NB4 (cell line): ENCODE measurements at regions not wholly inside any gene's neighbourhood (a gene's known extent, or its start where the extent isn't known, plus 50 kb on each side); places are given as distances from the start of the nearest gene placed in this dataset.

Experiments used
- DNase-seq: peaks from one replicate; pipeline ENCODE4 v3.0.0; 2010; ENCODE audit warnings: low read depth
- H3K4me3 ChIP-seq: one replicate; pipeline ENCODE4 v1.5.1; 2011; ENCODE audit warnings: mild to moderate bottlenecking, low read depth, low read length, moderate library complexity
- MYC ChIP-seq: IDR thresholded peaks from 2 replicates; pipeline ENCODE4 v1.6.1; 2011; ENCODE audit warnings: low read depth, low read length
- POLR2A ChIP-seq: IDR thresholded peaks from 2 replicates; pipeline ENCODE4 v1.6.1; 2011; ENCODE audit warnings: mild to moderate bottlenecking; ENCODE audit not compliant: insufficient read length; ENCODE audit errors: extremely low read depth
- TF ChIP-seq, protein P1 (sequence below): IDR thresholded peaks from one replicate; pipeline ENCODE4 v1.5.1; 2012; ENCODE audit warnings: low read depth, low read length
- TF ChIP-seq, protein P2 (sequence below): IDR thresholded peaks from 2 replicates; pipeline ENCODE4 v1.6.1; 2011; ENCODE audit warnings: low read depth, low read length

DNA sequence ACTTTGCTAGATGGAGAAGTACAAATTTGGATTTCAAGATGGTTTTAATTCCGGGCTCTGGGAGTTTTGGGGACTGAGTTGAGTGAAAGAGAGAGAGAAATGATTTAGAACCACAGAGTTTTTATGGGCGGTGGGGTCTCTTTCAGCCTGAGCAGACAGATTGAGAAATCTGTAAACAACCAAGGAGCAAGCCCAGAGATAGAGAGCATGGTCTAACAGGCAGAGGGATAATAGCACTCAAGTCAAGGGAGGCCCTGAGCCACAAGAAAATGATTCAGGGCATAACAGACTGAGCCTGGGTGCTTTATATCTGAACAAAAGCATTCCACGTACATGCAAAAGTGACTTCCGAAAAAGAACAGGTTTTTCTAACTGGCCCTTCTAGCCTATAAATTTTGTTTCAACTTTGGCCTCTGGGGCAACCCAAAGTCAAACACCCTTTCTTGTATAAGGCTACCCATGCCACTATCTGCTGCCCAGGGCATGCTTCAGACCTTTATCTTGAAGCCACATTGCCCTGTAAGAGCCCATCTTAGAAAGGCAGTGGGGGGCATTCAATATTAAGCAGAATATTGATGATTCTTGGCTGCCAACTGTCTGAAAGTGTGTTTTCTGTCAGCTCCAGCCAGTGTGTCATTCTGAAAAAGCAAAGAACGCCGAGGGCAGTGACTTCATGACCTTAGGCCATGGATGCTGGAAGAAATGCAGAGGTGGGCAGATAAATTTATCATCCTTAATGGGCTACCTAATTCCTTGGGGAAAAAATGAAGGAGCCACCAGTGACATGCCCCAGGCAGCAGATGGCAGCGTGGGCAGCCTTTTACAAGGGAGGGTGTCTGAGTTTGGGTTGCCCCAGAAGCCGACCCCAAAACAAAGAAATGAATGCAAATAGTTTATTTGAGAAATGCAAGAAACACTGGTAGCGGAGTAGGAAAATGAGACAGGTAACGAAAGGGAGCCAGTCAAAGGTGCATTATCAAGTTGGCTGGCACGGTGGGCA lies 637.6 kb downstream of the MID1IP1 start:
- peak; percentile 7 for DNase-seq
- H3K4me3 ChIP-seq = no peak overlapping the region
- no peak for TF ChIP-seq POLR2A
- TF ChIP-seq, protein P1, sequence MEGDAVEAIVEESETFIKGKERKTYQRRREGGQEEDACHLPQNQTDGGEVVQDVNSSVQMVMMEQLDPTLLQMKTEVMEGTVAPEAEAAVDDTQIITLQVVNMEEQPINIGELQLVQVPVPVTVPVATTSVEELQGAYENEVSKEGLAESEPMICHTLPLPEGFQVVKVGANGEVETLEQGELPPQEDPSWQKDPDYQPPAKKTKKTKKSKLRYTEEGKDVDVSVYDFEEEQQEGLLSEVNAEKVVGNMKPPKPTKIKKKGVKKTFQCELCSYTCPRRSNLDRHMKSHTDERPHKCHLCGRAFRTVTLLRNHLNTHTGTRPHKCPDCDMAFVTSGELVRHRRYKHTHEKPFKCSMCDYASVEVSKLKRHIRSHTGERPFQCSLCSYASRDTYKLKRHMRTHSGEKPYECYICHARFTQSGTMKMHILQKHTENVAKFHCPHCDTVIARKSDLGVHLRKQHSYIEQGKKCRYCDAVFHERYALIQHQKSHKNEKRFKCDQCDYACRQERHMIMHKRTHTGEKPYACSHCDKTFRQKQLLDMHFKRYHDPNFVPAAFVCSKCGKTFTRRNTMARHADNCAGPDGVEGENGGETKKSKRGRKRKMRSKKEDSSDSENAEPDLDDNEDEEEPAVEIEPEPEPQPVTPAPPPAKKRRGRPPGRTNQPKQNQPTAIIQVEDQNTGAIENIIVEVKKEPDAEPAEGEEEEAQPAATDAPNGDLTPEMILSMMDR = peak; percentile 8

DNA sequence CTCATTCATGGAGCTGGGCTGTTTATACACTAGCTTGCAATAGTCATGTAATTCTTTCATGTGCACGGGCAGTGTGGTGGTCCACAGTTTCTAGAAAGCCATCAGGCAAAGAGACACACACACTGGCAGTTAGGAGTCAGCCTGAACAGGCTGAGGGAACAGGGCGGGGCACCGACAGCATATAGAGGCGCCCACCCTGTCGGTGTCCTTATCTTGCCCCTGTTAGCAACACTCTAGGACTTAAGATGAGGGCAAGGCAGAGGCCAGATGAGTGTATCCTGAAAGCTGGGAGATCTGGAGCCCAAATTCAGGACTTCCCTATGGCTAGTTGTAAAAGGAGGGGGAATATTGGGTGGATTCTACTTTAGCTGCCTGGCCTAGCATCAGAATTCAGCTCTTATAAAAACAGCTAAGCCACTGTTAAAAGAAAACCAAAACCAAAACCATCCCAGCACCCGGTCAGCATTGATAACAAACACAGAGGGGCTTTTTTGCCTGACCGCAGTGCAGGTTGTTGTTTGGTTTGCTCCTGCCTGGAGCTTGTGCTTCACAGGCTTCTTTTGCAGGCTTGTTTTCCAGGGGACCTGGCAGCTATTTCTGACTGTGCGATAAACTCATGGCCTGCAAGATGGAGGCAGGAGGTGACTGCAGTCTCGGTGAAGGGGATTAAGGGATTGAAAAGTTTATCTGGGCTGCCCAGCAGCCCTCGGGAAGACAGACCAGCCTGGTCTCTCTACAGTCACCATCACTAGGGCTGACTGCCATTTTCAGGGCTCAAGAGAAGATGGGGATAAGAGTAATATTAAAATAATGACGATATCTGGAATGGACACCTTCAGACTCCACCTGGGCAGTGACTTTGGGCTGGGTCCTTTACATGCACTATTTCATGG lies 638.9 kb downstream of the MID1IP1 start:
- no peak overlapping the region for H3K4me3 ChIP-seq
- no peak for DNase-seq
- TF ChIP-seq, protein P1 = no peak
- TF ChIP-seq POLR2A = no peak
- TF ChIP-seq, protein P2, sequence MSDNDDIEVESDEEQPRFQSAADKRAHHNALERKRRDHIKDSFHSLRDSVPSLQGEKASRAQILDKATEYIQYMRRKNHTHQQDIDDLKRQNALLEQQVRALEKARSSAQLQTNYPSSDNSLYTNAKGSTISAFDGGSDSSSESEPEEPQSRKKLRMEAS = no peak

DNA sequence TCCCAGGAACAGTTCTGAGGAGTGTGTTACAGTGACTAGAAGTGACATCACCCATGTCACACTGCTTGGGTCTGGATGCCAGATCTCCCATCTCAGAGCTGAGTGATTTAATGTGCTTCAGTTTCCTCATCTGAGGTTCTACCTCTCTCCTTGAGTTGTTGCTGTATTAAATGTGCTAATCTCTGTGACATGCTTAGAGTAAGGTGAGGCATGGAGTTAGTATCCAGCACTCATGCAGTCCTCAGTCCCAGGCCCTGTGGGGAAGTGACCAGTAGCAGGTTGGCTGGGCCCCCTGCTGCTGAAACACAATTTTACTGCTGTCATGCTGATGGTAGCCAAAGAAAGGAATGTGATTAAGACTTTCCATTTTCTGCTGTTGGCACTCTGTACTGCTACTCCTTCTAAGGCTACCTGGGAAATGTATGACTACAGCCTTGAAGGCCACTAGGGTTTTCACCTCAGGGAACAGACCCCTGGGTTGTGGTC lies 639.6 kb downstream of the MID1IP1 start:
- TF ChIP-seq POLR2A = no peak
- no peak for TF ChIP-seq MYC
- TF ChIP-seq, protein P2 = no peak
- H3K4me3 ChIP-seq = no peak overlapping the region
- no peak for DNase-seq

DNA sequence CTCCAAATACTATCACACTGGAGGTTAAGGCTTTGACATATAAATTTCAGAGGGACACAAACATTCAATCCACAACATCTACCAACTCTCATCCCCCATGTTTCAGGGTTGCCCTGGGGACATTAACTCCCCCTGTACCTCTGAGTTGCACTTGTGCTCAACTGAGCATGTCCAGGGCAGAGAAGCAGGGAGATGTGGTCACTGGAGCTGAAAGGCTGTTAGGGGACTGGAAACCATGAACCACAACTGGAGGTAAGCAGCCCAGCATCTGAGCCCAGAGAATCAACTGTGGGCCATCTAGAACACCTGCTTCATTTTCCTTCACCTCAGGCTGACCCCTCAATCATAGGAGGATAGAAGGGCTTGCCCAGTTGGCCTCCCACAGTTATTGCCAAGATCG lies 641.1 kb downstream of the MID1IP1 start:
- no peak overlapping the region for H3K4me3 ChIP-seq
- DNase-seq = no peak
- TF ChIP-seq, protein P2 = no peak
- TF ChIP-seq, protein P1 = no peak

DNA sequence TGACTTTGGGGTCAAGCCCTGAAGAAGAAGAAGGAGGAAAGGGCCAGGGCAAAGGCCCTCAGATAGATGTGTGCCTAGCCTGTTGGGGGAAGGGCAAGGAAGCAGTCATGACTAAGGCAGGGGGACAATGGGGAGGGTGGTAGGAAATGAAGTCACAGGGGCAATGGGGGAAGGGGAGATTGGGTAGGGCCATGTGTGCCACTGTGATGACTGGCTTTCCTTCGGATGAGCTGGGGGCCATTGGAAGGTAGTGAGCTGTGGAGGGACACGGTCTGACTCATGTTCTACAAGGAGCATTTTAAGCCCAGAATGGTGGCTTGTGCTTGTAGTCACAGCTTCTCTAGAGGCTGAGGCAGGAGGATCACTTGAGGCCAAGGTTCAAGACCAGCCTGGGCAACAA lies 642.0 kb downstream of the MID1IP1 start:
- H3K4me3 ChIP-seq = no peak overlapping the region
- TF ChIP-seq, protein P1 = no peak
- TF ChIP-seq, protein P2 = no peak
- TF ChIP-seq POLR2A = no peak
- no peak for DNase-seq

DNA sequence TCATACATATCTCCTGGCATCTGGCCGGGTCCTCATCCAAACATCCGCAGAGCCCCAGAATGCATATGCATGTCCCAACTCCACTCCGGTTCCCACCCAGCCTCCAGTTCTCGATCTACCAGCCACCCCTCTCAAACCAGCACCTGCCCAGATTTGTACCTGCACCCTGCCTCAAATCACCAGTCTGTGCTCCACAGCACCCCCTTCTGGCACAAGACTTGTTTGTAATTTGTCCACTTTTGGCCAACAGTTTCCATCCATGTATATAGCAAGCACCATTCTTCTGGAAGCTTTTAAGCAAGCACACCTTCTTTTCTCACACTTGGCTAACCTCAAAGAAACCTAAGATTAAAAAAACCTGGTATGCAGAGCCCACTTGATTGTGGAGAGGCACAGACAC lies 644.1 kb downstream of the MID1IP1 start:
- no peak overlapping the region for H3K4me3 ChIP-seq
- DNase-seq = peak; percentile 11
- no peak for TF ChIP-seq POLR2A
- TF ChIP-seq, protein P1 = peak; percentile 19
